Astrocyte of the spinal cord (primary cell): ENCODE measurements at regions not wholly inside any gene's neighbourhood (a gene's known extent, or its start where the extent isn't known, plus 50 kb on each side); places are given as distances from the start of the nearest gene placed in this dataset.

Source experiments
- DNase-seq: peaks from one replicate; pipeline ENCODE4 v3.0.0; 2011; ENCODE audit warnings: low read depth, low spot score
- H3K4me3 ChIP-seq: 2 replicates; pipeline ENCODE4 v1.5.1; 2011; ENCODE audit warnings: low read depth, mild to moderate bottlenecking, low read length, moderate library complexity
- in situ Hi-C: cut with HindIII; loops from 2 replicates; pipeline ENCODE4 v1.10.0; 2017; ENCODE audit warnings: low sequenced_read_pairs
- TF ChIP-seq, protein P1 (sequence below): IDR thresholded peaks from 2 replicates; pipeline ENCODE4 v1.5.1; 2012; ENCODE audit warnings: low read depth, mild to moderate bottlenecking, low read length, inconsistent platforms

- in situ Hi-C loops: no loop called here
- TF ChIP-seq, protein P1, sequence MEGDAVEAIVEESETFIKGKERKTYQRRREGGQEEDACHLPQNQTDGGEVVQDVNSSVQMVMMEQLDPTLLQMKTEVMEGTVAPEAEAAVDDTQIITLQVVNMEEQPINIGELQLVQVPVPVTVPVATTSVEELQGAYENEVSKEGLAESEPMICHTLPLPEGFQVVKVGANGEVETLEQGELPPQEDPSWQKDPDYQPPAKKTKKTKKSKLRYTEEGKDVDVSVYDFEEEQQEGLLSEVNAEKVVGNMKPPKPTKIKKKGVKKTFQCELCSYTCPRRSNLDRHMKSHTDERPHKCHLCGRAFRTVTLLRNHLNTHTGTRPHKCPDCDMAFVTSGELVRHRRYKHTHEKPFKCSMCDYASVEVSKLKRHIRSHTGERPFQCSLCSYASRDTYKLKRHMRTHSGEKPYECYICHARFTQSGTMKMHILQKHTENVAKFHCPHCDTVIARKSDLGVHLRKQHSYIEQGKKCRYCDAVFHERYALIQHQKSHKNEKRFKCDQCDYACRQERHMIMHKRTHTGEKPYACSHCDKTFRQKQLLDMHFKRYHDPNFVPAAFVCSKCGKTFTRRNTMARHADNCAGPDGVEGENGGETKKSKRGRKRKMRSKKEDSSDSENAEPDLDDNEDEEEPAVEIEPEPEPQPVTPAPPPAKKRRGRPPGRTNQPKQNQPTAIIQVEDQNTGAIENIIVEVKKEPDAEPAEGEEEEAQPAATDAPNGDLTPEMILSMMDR: no peak
These were observed 152.5 kb upstream of the ALDH1B1 start for GRCh38 chr9:38240051-38240450.

DNA sequence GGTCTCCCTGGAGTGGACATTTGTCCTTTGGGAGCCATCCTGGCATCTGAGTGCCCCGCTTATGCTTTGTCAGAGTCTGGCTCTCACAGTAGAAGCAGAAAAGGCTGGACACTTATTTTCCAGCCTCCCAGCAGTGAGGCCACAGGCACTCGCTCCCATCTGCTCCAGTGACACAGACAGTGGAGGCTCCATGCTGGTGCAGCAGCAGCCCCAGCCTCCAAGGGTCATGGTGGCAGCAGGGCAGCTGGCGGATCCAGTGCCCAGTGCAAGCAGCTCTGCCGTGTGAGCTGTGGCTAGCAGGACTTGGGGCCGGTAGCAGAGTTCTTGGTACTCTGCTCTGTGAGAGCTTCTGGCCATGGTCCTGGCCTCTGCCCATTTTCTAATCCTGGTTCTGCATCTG, 157.3 kb upstream of the ALDH1B1 start:
- in situ Hi-C loops: no loop called here
- H3K4me3 ChIP-seq: no peak overlapping the region
- TF ChIP-seq, protein P1: no peak
- no peak for DNase-seq

More at GRCh38 chr9:38240051-38240450, 152.5 kb upstream of the ALDH1B1 start:
- H3K4me3 ChIP-seq: no peak overlapping the region
- no peak for DNase-seq

- in situ Hi-C loops: no loop called here
- no peak overlapping the region for H3K4me3 ChIP-seq
- TF ChIP-seq, protein P1: no peak
- no peak for DNase-seq
These were observed 157.9 kb upstream of the ALDH1B1 start for GRCh38 chr9:38234479-38235170.

DNA sequence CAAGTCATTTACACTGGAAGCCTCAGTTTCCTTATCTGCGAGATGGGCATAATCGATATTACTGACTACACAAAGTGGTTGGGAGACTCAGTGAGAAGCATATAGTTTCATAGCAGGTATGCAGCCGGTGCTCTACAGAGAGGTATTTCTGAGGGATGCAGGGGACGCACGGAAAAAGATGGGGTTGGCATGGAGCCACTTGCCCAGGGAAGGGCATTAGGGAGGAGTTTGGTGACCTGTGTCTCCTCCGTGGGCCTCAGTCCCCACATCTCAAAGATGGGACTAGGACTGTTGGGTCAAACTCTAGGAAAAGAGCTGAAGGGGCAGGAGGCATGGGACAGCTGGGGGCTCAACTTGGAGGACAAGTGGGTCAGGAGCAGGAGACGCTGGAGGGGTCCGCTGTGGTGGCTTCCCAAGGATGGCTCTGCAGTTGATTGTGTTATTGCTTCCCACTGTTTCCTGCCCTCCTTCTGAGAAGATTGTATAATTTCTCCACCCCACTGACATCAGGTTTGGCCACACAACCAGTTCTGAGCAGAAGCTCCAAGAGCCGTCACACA, 158.6 kb upstream of the ALDH1B1 start:
- H3K4me3 ChIP-seq: no peak overlapping the region
- in situ Hi-C loops: no loop called here
- DNase-seq: no peak
- TF ChIP-seq, protein P1: no peak

GRCh38 chr9:38233343-38233742, 159.2 kb upstream of the ALDH1B1 start:
- TF ChIP-seq, protein P1: no peak
- no peak overlapping the region for H3K4me3 ChIP-seq
- DNase-seq: no peak
- in situ Hi-C loops: no loop called here

- H3K4me3 ChIP-seq: no peak overlapping the region
- no peak for DNase-seq
- TF ChIP-seq, protein P1: no peak
- in situ Hi-C loops: no loop called here
These were observed 159.6 kb upstream of the ALDH1B1 start for GRCh38 chr9:38232895-38233294.
